Fibroblast of skin of back (primary cell): ENCODE measurements at regions not wholly inside any gene's neighbourhood (a gene's known extent, or its start where the extent isn't known, plus 50 kb on each side); places are given as distances from the start of the nearest gene placed in this dataset.
"Not testable (repeated sequence)": the region's sequence is repeated elsewhere in the genome, so short reads cannot be mapped to it uniquely, and the experiment has no call there.

Experiments
- DNase-seq: peaks from one replicate; pipeline ENCODE4 v3.0.0-alpha.2; 2013

- peak; percentile 91 for DNase-seq
These were observed 179.0 kb upstream of the RGS6 start for GRCh38 chr14:71753126-71753830.

GRCh38 chr14:71753976-71754375, 178.3 kb upstream of the RGS6 start:
- no peak for DNase-seq

GRCh38 chr14:71754422-71755095, 177.7 kb upstream of the RGS6 start:
- no peak for DNase-seq

- DNase-seq, result no peak
These were observed 173.8 kb upstream of the RGS6 start for GRCh38 chr14:71758229-71758951.

GRCh38 chr14:71762575-71762974, 169.7 kb upstream of the RGS6 start:
- DNase-seq, result no peak

GRCh38 chr14:71764701-71765382, 167.4 kb upstream of the RGS6 start:
- no peak for DNase-seq

- DNase-seq, result no peak
These were observed 166.7 kb upstream of the RGS6 start for GRCh38 chr14:71765505-71765904.

- DNase-seq, result no peak
These were observed 161.8 kb upstream of the RGS6 start for GRCh38 chr14:71770431-71770830.

- DNase-seq, result not testable (repeated sequence)
These were observed 160.8 kb upstream of the RGS6 start for GRCh38 chr14:71771421-71771820.

- not testable (repeated sequence) for DNase-seq
These were observed 160.2 kb upstream of the RGS6 start for GRCh38 chr14:71771996-71772395.

GRCh38 chr14:71773898-71774481, 158.2 kb upstream of the RGS6 start:
- no peak for DNase-seq

GRCh38 chr14:71776471-71777360, 155.5 kb upstream of the RGS6 start:
- DNase-seq, result peak; percentile 7

GRCh38 chr14:71780075-71780474, 152.2 kb upstream of the RGS6 start:
- no peak for DNase-seq

GRCh38 chr14:71780822-71781221, 151.4 kb upstream of the RGS6 start:
- DNase-seq, result no peak

GRCh38 chr14:71783088-71783487, 149.1 kb upstream of the RGS6 start:
- no peak for DNase-seq

GRCh38 chr14:71783786-71784185, 148.4 kb upstream of the RGS6 start:
- no peak for DNase-seq

- DNase-seq, result no peak
These were observed 143.2 kb upstream of the RGS6 start for GRCh38 chr14:71789005-71789404.

- no peak for DNase-seq
These were observed 132.4 kb upstream of the RGS6 start for GRCh38 chr14:71799841-71800240.

GRCh38 chr14:71800878-71801277, 131.4 kb upstream of the RGS6 start:
- no peak for DNase-seq

GRCh38 chr14:71803539-71804260, 128.5 kb upstream of the RGS6 start:
- DNase-seq, result peak; percentile 20

GRCh38 chr14:71804992-71805391, 127.2 kb upstream of the RGS6 start:
- no peak for DNase-seq
